Stimulated activated CD4-positive, alpha-beta T cell treated with anti-CD3 and anti-CD28 coated beads, TNF-alpha, amount 100 ng/mL, for 48 hours (primary cell): ENCODE measurements at regions not wholly inside any gene's neighbourhood (a gene's known extent, or its start where the extent isn't known, plus 50 kb on each side); places are given as distances from the start of the nearest gene placed in this dataset.
"Not testable (repeated sequence)": the region's sequence is repeated elsewhere in the genome, so short reads cannot be mapped to it uniquely, and the experiment has no call there.

Experiments
- DNase-seq, 3 donors: peaks; one replicate each; pipeline ENCODE4 v3.0.0-alpha.2; 2020; ENCODE audit warnings: low read depth in 3 of 3

GRCh38 chr16:51261919-51262318 is 110.8 kb upstream of the SALL1 start:
- DNase-seq = no peak

GRCh38 chr16:51255349-51255972 is 104.4 kb upstream of the SALL1 start:
- no peak for DNase-seq

- DNase-seq = not testable (repeated sequence)
Observed at GRCh38 chr16:51254390-51254789, 103.3 kb upstream of the SALL1 start.

- DNase-seq = no peak
Observed at GRCh38 chr16:51248217-51248616, 97.1 kb upstream of the SALL1 start.

GRCh38 chr16:51245658-51245995 is 94.6 kb upstream of the SALL1 start:
- DNase-seq = no peak

- DNase-seq = no peak
Observed at GRCh38 chr16:51244887-51245657, 94.0 kb upstream of the SALL1 start.

GRCh38 chr16:51243936-51244436 is 92.9 kb upstream of the SALL1 start:
- no peak for DNase-seq

GRCh38 chr16:51242296-51242994 is 91.4 kb upstream of the SALL1 start:
- no peak for DNase-seq

- DNase-seq = no peak
Observed at GRCh38 chr16:51239196-51239595, 88.1 kb upstream of the SALL1 start.

- no peak for DNase-seq
Observed at GRCh38 chr16:51237861-51238378, 86.8 kb upstream of the SALL1 start.

GRCh38 chr16:51237207-51237606 is 86.1 kb upstream of the SALL1 start:
- DNase-seq = no peak

GRCh38 chr16:51236583-51236982 is 85.5 kb upstream of the SALL1 start:
- DNase-seq = no peak

- no peak for DNase-seq
Observed at GRCh38 chr16:51231702-51232101, 80.6 kb upstream of the SALL1 start.

GRCh38 chr16:51230035-51230434 is 79.0 kb upstream of the SALL1 start:
- DNase-seq = not testable (repeated sequence)

GRCh38 chr16:51228097-51228659 is 77.1 kb upstream of the SALL1 start:
- no peak for DNase-seq

GRCh38 chr16:51225878-51226277 is 74.8 kb upstream of the SALL1 start:
- DNase-seq = no peak

GRCh38 chr16:51224317-51224716 is 73.2 kb upstream of the SALL1 start:
- DNase-seq = no peak

GRCh38 chr16:51222016-51222415 is 70.9 kb upstream of the SALL1 start:
- no peak for DNase-seq

GRCh38 chr16:51211148-51211547 is 60.1 kb upstream of the SALL1 start:
- no peak for DNase-seq

GRCh38 chr16:51210087-51210486 is 59.0 kb upstream of the SALL1 start:
- no peak for DNase-seq

GRCh38 chr16:51201604-51202003 is 50.5 kb upstream of the SALL1 start:
- DNase-seq = no peak
